Keratinocyte (primary cell): ENCODE measurements at regions not wholly inside any gene's neighbourhood (a gene's known extent, or its start where the extent isn't known, plus 50 kb on each side); places are given as distances from the start of the nearest gene placed in this dataset.

Experiments used
- EZH2 ChIP-seq: IDR thresholded peaks from one replicate; pipeline ENCODE4 v1.6.1; 2012; ENCODE audit warnings: inconsistent platforms, mild to moderate bottlenecking, low read length, moderate library complexity
- TF ChIP-seq, protein P1 (sequence below), 3 experiments: IDR thresholded peaks in 1 of 3; conservative IDR thresholded peaks in 1 of 3; optimal IDR thresholded peaks in 1 of 3; 2 replicates in 2 of 3; 3 replicates in 1 of 3; pipeline versions ENCODE3 to v1.5.1; 2011; ENCODE audit warnings: low read length in 3 of 3, mild to moderate bottlenecking in 3 of 3, moderate library complexity in 2 of 3, control low read depth in 1 of 3, inconsistent platforms in 1 of 3; ENCODE audit not compliant: insufficient read depth in 2 of 3; ENCODE audit errors: extremely low read depth in 1 of 3

- TF ChIP-seq, protein P1, sequence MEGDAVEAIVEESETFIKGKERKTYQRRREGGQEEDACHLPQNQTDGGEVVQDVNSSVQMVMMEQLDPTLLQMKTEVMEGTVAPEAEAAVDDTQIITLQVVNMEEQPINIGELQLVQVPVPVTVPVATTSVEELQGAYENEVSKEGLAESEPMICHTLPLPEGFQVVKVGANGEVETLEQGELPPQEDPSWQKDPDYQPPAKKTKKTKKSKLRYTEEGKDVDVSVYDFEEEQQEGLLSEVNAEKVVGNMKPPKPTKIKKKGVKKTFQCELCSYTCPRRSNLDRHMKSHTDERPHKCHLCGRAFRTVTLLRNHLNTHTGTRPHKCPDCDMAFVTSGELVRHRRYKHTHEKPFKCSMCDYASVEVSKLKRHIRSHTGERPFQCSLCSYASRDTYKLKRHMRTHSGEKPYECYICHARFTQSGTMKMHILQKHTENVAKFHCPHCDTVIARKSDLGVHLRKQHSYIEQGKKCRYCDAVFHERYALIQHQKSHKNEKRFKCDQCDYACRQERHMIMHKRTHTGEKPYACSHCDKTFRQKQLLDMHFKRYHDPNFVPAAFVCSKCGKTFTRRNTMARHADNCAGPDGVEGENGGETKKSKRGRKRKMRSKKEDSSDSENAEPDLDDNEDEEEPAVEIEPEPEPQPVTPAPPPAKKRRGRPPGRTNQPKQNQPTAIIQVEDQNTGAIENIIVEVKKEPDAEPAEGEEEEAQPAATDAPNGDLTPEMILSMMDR (optimal IDR thresholded peaks at IDR 0.05 in 1 of 3, IDR thresholded peaks at IDR 0.05 in 1 of 3, conservative IDR thresholded peaks at IDR 0.05 in 1 of 3; ENCODE audit: extremely low read depth in 1 of 3, insufficient read depth in 2 of 3, low read length in 3 of 3): no peak
- no peak for TF ChIP-seq EZH2
Observed at GRCh38 chr2:207370646-207371045, 159.1 kb upstream of the CREB1 start.
